ENCODE measurements at regions not wholly inside any gene's neighbourhood (a gene's known extent, or its start where the extent isn't known, plus 50 kb on each side); places are given as distances from the start of the nearest gene placed in this dataset.

DNA sequence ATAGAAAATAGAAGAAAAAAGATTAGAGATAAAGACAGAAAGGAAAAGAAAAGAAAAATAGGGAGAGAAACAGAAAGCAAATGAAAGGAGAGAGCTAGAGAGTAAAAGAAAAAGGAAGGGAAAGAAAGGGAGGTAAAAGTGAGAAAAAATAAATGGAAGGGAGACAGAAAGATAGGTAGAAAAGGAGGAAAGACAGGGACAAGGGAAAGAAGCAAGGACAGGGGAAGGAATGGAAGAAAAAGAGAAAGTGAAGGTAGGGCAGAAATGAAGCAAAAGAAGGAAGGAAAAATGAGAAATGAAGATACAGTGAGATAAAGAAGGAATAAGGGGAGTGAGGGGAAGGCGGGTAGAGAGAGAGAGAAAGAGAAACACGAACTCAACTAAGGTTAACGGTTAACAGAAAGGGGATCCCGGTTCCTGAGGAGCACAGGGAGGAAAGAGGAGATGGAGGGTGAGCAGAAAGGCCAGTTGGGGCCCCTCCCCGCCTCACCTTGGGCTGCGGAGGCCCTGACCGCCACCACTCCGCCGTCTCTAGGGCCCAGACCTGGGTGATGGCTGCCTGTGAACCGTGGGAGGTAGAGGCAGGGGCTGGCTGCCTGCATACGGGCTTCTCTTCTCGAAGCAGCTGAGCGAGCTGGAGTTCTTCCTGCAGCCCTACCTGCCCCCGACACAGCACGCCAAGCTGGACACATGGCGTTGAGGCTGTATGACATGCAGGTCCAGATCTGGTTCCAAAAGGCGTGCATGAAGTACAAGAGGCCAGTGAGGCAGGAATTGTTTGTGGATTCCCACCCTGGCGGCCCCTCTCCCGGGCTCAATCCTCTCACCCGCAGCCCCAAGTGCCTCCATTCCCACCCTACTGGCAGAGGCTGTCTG is 59.5 kb downstream of the SMUG1 start:
- no peak for DNase-seq
- Histone ChIP-seq H3K27ac (ENCODE audit: insufficient read depth in 1 of 2, low read depth in 1 of 2, low read length in 2 of 2, poor library complexity in 1 of 2, severe bottlenecking in 2 of 2) (no peak overlapping the region), H3K4me1 (ENCODE audit: control extremely low read depth in 1 of 4, control insufficient read depth in 4 of 4, insufficient read depth in 4 of 4, low read length in 3 of 4) (peaks cover 0 to 13% (median 5%) of the 10 kb centered on the region in 4 experiments), H3K4me3 (ENCODE audit: control insufficient read depth in 1 of 7, extremely low read depth in 1 of 7, insufficient read depth in 4 of 7, low read depth in 2 of 7, low read length in 6 of 7) (no peak overlapping the region), H3K27me3 (replicated peaks in 2 of 5; ENCODE audit: control insufficient read depth in 4 of 5, insufficient read depth in 5 of 5, low read length in 4 of 5) (peaks cover 2 to 91% (median 45%) of the 10 kb centered on the region in 5 experiments), H3K9me3 (ENCODE audit: control extremely low read depth in 1 of 5, control insufficient read depth in 4 of 5, insufficient read depth in 2 of 5, low read depth in 1 of 5, low read length in 4 of 5) (no peaks in the 10 kb centered on the region), H3K36me3 (ENCODE audit: control insufficient read depth in 4 of 4, insufficient read depth in 4 of 4, low read length in 3 of 4) (no peaks in the 10 kb centered on the region)
- WGBS (ENCODE audit: insufficient coverage): 69% methylated on average over 19 of the region's 20 CpGs
- ChIA-PET CTCF (interaction anchor here (0.9 to 1.2 kb wide), 2 partner anchors 10 to 76 kb away, joined by 3 read pairs; partner anchors contain the start of gene HOXC4), POLR2A (interaction anchor here (0.6 kb wide), 1 partner anchor 403 kb away, joined by 3 read pairs; no protein-coding TSS in a partner anchor)

Data from common myeloid progenitor, CD34-positive (primary cell).